RWPE2 (cell line): ENCODE measurements at regions not wholly inside any gene's neighbourhood (a gene's known extent, or its start where the extent isn't known, plus 50 kb on each side); places are given as distances from the start of the nearest gene placed in this dataset.

Experiments used
- ATAC-seq: fragments of 200-7000 bp; cut with Tn5 transposase; 3 replicates; pipeline ENCODE4 v1.9.1; 2021; ENCODE audit warnings: low read depth
- DNase-seq: peaks from one replicate; pipeline ENCODE4 v3.0.0-alpha.2; 2020; ENCODE audit warnings: low spot score
- H3K27ac ChIP-seq: fragments of 450-650 bp; 2 replicates; pipeline ENCODE4 v1.5.1; 2017; ENCODE audit warnings: mild to moderate bottlenecking; ENCODE audit not compliant: poor library complexity, severe bottlenecking
- H3K27me3 ChIP-seq: fragments of 250-450 bp; sonication (Bioruptor Pico); 2 replicates; pipeline ENCODE4 v1.5.1; 2021; ENCODE audit warnings: mild to moderate bottlenecking, moderate library complexity; ENCODE audit not compliant: insufficient read depth, poor library complexity, severe bottlenecking
- H3K36me3 ChIP-seq: fragments of 250-450 bp; sonication (Bioruptor Pico); 2 replicates; pipeline ENCODE4 v1.5.1; 2020; ENCODE audit warnings: low read depth, mild to moderate bottlenecking, moderate library complexity
- H3K4me1 ChIP-seq: fragments of 250-450 bp; sonication (Bioruptor Pico); 2 replicates; pipeline ENCODE4 v1.5.1; 2021; ENCODE audit warnings: mild to moderate bottlenecking, moderate library complexity; ENCODE audit not compliant: insufficient read depth, poor library complexity, severe bottlenecking
- H3K4me3 ChIP-seq: fragments of 250-450 bp; sonication (Bioruptor Pico); 2 replicates; pipeline ENCODE4 v1.5.1; 2021; ENCODE audit warnings: mild to moderate bottlenecking, moderate library complexity; ENCODE audit not compliant: severe bottlenecking
- H3K9me3 ChIP-seq: fragments of 250-450 bp; sonication (Bioruptor Pico); 2 replicates; pipeline ENCODE4 v1.5.1; 2021; ENCODE audit warnings: mild to moderate bottlenecking, moderate library complexity; ENCODE audit not compliant: severe bottlenecking
- TF ChIP-seq, protein P1 (sequence below): fragments of 450-650 bp; IDR thresholded peaks from one replicate; pipeline ENCODE4 v1.5.1; 2017; ENCODE audit warnings: mild to moderate bottlenecking, moderate library complexity; ENCODE audit not compliant: poor library complexity, severe bottlenecking

GRCh38 chr2:224325941-224326340 is 76.0 kb downstream of the FAM124B start:
- TF ChIP-seq, protein P1, sequence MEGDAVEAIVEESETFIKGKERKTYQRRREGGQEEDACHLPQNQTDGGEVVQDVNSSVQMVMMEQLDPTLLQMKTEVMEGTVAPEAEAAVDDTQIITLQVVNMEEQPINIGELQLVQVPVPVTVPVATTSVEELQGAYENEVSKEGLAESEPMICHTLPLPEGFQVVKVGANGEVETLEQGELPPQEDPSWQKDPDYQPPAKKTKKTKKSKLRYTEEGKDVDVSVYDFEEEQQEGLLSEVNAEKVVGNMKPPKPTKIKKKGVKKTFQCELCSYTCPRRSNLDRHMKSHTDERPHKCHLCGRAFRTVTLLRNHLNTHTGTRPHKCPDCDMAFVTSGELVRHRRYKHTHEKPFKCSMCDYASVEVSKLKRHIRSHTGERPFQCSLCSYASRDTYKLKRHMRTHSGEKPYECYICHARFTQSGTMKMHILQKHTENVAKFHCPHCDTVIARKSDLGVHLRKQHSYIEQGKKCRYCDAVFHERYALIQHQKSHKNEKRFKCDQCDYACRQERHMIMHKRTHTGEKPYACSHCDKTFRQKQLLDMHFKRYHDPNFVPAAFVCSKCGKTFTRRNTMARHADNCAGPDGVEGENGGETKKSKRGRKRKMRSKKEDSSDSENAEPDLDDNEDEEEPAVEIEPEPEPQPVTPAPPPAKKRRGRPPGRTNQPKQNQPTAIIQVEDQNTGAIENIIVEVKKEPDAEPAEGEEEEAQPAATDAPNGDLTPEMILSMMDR, result no peak
- no peaks in the 10 kb centered on the region for H3K27me3 ChIP-seq
- DNase-seq (no peak), ATAC-seq (no peak)
- H3K27ac ChIP-seq, result no peak overlapping the region
- H3K36me3 ChIP-seq, result no peaks in the 10 kb centered on the region
- no peak overlapping the region for H3K4me3 ChIP-seq
- H3K4me1 ChIP-seq, result no peaks in the 10 kb centered on the region
- no peaks in the 10 kb centered on the region for H3K9me3 ChIP-seq

- Histone ChIP-seq H3K4me1 (no peaks in the 10 kb centered on the region), H3K27ac (no peak overlapping the region), H3K27me3 (no peaks in the 10 kb centered on the region), H3K4me3 (no peak overlapping the region), H3K9me3 (no peaks in the 10 kb centered on the region), H3K36me3 (no peaks in the 10 kb centered on the region)
- ATAC-seq, result no peak
- TF ChIP-seq, protein P1, result no peak
- DNase-seq, result no peak
Observed at GRCh38 chr2:224324604-224325003, 77.3 kb downstream of the FAM124B start.

DNA sequence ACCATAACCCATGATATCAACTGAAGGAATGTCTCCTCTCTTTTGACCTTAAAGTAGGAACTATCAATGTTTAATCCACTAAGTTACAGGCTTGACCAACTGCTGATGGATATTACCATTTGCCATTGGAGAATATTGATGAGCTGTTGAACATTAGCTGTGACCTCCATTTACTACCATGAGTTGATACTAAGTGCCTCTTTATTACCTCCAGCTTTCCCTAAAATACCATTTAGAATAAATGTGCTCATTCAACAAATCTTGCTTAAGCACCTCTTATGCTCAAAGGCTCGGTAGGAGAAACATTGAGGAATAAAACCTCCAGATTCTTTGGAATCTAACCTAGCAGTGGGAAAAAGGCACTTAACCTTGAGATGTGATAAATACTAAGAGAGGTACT is 81.2 kb downstream of the FAM124B start:
- H3K27me3 ChIP-seq, result no peaks in the 10 kb centered on the region
- H3K4me1 ChIP-seq, result no peaks in the 10 kb centered on the region
- DNase-seq, result no peak
- no peaks in the 10 kb centered on the region for H3K36me3 ChIP-seq
- no peak overlapping the region for H3K4me3 ChIP-seq
- no peak overlapping the region for H3K27ac ChIP-seq
- H3K9me3 ChIP-seq, result no peaks in the 10 kb centered on the region
- ATAC-seq, result no peak
- TF ChIP-seq, protein P1, result no peak

- DNase-seq (no peak), ATAC-seq (no peak)
- Histone ChIP-seq H3K36me3 (no peaks in the 10 kb centered on the region), H3K4me1 (no peaks in the 10 kb centered on the region), H3K27me3 (no peaks in the 10 kb centered on the region), H3K4me3 (no peak overlapping the region), H3K27ac (no peak overlapping the region), H3K9me3 (no peaks in the 10 kb centered on the region)
- TF ChIP-seq, protein P1, result no peak
Observed at GRCh38 chr2:224319750-224320149, 82.2 kb downstream of the FAM124B start.

GRCh38 chr2:224312741-224313140 is 89.2 kb downstream of the FAM124B start:
- Histone ChIP-seq H3K27me3 (no peaks in the 10 kb centered on the region), H3K9me3 (no peaks in the 10 kb centered on the region), H3K27ac (no peak overlapping the region), H3K36me3 (no peaks in the 10 kb centered on the region), H3K4me1 (no peaks in the 10 kb centered on the region), H3K4me3 (no peak overlapping the region)
- TF ChIP-seq, protein P1, result no peak
- ATAC-seq (no peak), DNase-seq (no peak)
